HEK293 (cell line): ENCODE measurements at regions not wholly inside any gene's neighbourhood (a gene's known extent, or its start where the extent isn't known, plus 50 kb on each side); places are given as distances from the start of the nearest gene placed in this dataset.

Experiments used
- CTCF ChIA-PET: fragments of 350-600 bp; formaldehyde crosslinking; extraction: SDS; loops from one replicate; lab custom pipeline; 2021; ENCODE audit warnings: antibody characterized with exemption; lab: Yijun Ruan, JAX
- POLR2A ChIA-PET: fragments of 300-600 bp; formaldehyde crosslinking; extraction: SDS; loops from one replicate; lab custom pipeline; 2020; ENCODE audit warnings: antibody characterized with exemption, inconsistent platforms; lab: Yijun Ruan, JAX
- H3K27ac ChIP-seq: fragments of 200-500 bp; sonication (Bioruptor generic); 2 replicates; pipeline ENCODE4 v1.5.1; 2014; ENCODE audit warnings: low read depth, low read length, control low read depth, inconsistent platforms; ENCODE audit errors: extremely low read depth
- H3K36me3 ChIP-seq, 2 experiments: fragments of 200-500 bp in 1 of 2; sonication (Bioruptor generic) in 1 of 2; 1 replicate in 1 of 2; 2 replicates in 1 of 2; pipeline ENCODE4 v1.5.1; 2014 to 2017; ENCODE audit warnings: inconsistent platforms in 2 of 2, low read length in 2 of 2; ENCODE audit not compliant: control insufficient read depth in 2 of 2, insufficient read depth in 1 of 2
- H3K4me1 ChIP-seq: fragments of 200-500 bp; sonication (Bioruptor generic); 2 replicates; pipeline ENCODE4 v1.5.1; 2014; ENCODE audit warnings: mild to moderate bottlenecking, low read length, inconsistent platforms; ENCODE audit not compliant: control insufficient read depth, insufficient read depth
- H3K4me3 ChIP-seq: 2 replicates; pipeline ENCODE4 v1.5.1; 2011; ENCODE audit warnings: low read depth, mild to moderate bottlenecking, control low read depth, low read length, moderate library complexity
- H3K9me3 ChIP-seq: fragments of 200-500 bp; sonication (Bioruptor generic); 2 replicates; pipeline ENCODE4 v1.5.1; 2014; ENCODE audit warnings: low read depth, low read length, inconsistent platforms; ENCODE audit not compliant: control insufficient read depth, insufficient read depth
- ELK4 ChIP-seq: IDR thresholded peaks from 2 replicates; pipeline ENCODE4 v1.6.1; 2011; ENCODE audit warnings: mild to moderate bottlenecking, low read depth, low read length, borderline replicate concordance
- KLF7 ChIP-seq: fragments of 450-650 bp; formaldehyde crosslinking; IDR thresholded peaks from 2 replicates; pipeline ENCODE4 v1.5.1; 2016; ENCODE audit warnings: missing biosample characterization, missing genetic modification characterization, borderline replicate concordance
- PRDM1 ChIP-seq: fragments of 450-650 bp; formaldehyde crosslinking; IDR thresholded peaks from 2 replicates; pipeline ENCODE4; 2016; ENCODE audit warnings: missing biosample characterization, missing genetic modification characterization
- SCRT1 ChIP-seq: fragments of 450-650 bp; formaldehyde crosslinking; IDR thresholded peaks from 2 replicates; pipeline ENCODE4 v1.5.1; 2016; ENCODE audit warnings: missing biosample characterization, missing genetic modification characterization, borderline replicate concordance
- ZEB2 ChIP-seq: fragments of 450-650 bp; formaldehyde crosslinking; IDR thresholded peaks from 2 replicates; pipeline ENCODE4 v1.5.1; 2016; ENCODE audit warnings: missing biosample characterization, missing genetic modification characterization
- ZFP37 ChIP-seq: fragments of 450-650 bp; formaldehyde crosslinking; IDR thresholded peaks from 2 replicates; pipeline ENCODE4 v1.5.1; 2016; ENCODE audit warnings: missing biosample characterization, missing genetic modification characterization
- ZNF214 ChIP-seq: fragments of 450-650 bp; formaldehyde crosslinking; IDR thresholded peaks from 2 replicates; pipeline ENCODE4 v1.5.1; 2017; ENCODE audit warnings: missing biosample characterization, mild to moderate bottlenecking, missing genetic modification characterization, borderline replicate concordance
- ZNF292 ChIP-seq: fragments of 450-650 bp; formaldehyde crosslinking; IDR thresholded peaks from 2 replicates; pipeline ENCODE4 v1.5.1; 2016; ENCODE audit warnings: low read depth, missing biosample characterization, missing genetic modification characterization, borderline replicate concordance
- ZNF335 ChIP-seq: fragments of 450-650 bp; formaldehyde crosslinking; conservative IDR thresholded peaks from 2 replicates; pipeline ENCODE4 v1.5.1; 2016; ENCODE audit warnings: missing biosample characterization, missing genetic modification characterization
- ZNF366 ChIP-seq: fragments of 450-650 bp; formaldehyde crosslinking; conservative IDR thresholded peaks from 2 replicates; pipeline ENCODE4 v1.5.1; 2016; ENCODE audit warnings: missing biosample characterization, missing genetic modification characterization
- ZNF423 ChIP-seq: fragments of 450-650 bp; formaldehyde crosslinking; IDR thresholded peaks from 2 replicates; pipeline ENCODE4 v1.5.1; 2016; ENCODE audit warnings: missing biosample characterization, missing genetic modification characterization
- ZNF518A ChIP-seq: fragments of 450-650 bp; formaldehyde crosslinking; conservative IDR thresholded peaks from 2 replicates; pipeline ENCODE4 v1.5.1; 2016; ENCODE audit warnings: low read depth, missing biosample characterization, missing genetic modification characterization
- ZNF600 ChIP-seq: fragments of 450-650 bp; formaldehyde crosslinking; IDR thresholded peaks from 2 replicates; pipeline ENCODE4 v1.5.1; 2016; ENCODE audit warnings: missing biosample characterization, missing genetic modification characterization
- ZNF626 ChIP-seq: fragments of 450-650 bp; sonication (Bioruptor Pico); formaldehyde crosslinking; IDR thresholded peaks from 2 replicates; pipeline ENCODE4 v1.5.1; 2018; ENCODE audit warnings: missing biosample characterization, missing genetic modification characterization, inconsistent platforms
- ZNF704 ChIP-seq: fragments of 450-650 bp; formaldehyde crosslinking; IDR thresholded peaks from 2 replicates; pipeline ENCODE4 v1.5.1; 2016; ENCODE audit warnings: missing biosample characterization, missing genetic modification characterization
- ZSCAN23 ChIP-seq: fragments of 450-650 bp; formaldehyde crosslinking; IDR thresholded peaks from 2 replicates; pipeline ENCODE4 v1.5.1; 2016; ENCODE audit warnings: missing biosample characterization, missing genetic modification characterization
- TF ChIP-seq, protein P1 (sequence below): fragments of 450-650 bp; formaldehyde crosslinking; IDR thresholded peaks from 2 replicates; pipeline ENCODE4 v1.5.1; 2016; ENCODE audit warnings: missing biosample characterization, missing genetic modification characterization

GRCh38 chr2:59751214-59751613 lies 802.2 kb downstream of the BCL11A start (continued):
- TF ChIP-seq ZNF518A (tag by site-specific recombination), result peak; percentile 71

- H3K9me3 ChIP-seq, result no peaks in the 10 kb centered on the region
- CTCF ChIA-PET, result interaction anchor here (0.8 kb wide), 1 partner anchor 26 kb away, joined by 10 read pairs; no protein-coding TSS in a partner anchor
- H3K4me1 ChIP-seq, result no peaks in the 10 kb centered on the region
- TF ChIP-seq ZNF423 (tag by site-specific recombination) (no peak), KLF7 (tag by site-specific recombination) (no peak), ZNF292 (tag by site-specific recombination) (no peak), ZNF335 (tag by site-specific recombination) (no peak), ZNF366 (tag by site-specific recombination) (no peak), ZEB2 (no peak), ZNF600 (tag by site-specific recombination) (no peak), ZFP37 (tag by site-specific recombination) (no peak)
- TF ChIP-seq, protein P1, sequence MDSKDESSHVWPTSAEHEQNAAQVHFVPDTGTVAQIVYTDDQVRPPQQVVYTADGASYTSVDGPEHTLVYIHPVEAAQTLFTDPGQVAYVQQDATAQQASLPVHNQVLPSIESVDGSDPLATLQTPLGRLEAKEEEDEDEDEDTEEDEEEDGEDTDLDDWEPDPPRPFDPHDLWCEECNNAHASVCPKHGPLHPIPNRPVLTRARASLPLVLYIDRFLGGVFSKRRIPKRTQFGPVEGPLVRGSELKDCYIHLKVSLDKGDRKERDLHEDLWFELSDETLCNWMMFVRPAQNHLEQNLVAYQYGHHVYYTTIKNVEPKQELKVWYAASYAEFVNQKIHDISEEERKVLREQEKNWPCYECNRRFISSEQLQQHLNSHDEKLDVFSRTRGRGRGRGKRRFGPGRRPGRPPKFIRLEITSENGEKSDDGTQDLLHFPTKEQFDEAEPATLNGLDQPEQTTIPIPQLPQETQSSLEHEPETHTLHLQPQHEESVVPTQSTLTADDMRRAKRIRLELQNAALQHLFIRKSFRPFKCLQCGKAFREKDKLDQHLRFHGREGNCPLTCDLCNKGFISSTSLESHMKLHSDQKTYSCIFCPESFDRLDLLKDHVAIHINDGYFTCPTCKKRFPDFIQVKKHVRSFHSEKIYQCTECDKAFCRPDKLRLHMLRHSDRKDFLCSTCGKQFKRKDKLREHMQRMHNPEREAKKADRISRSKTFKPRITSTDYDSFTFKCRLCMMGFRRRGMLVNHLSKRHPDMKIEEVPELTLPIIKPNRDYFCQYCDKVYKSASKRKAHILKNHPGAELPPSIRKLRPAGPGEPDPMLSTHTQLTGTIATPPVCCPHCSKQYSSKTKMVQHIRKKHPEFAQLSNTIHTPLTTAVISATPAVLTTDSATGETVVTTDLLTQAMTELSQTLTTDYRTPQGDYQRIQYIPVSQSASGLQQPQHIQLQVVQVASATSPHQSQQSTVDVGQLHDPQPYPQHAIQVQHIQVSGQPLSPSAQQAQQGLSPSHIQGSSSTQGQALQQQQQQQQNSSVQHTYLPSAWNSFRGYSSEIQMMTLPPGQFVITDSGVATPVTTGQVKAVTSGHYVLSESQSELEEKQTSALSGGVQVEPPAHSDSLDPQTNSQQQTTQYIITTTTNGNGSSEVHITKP (tag by site-specific recombination), result no peak
- TF ChIP-seq, all 188 proteins: peak for 0
- Histone ChIP-seq H3K36me3 (no peaks in the 10 kb centered on the region), H3K27ac (no peak overlapping the region), H3K4me3 (no peak overlapping the region)
- POLR2A ChIA-PET, result no interaction called here
These were observed 807.2 kb downstream of the BCL11A start for GRCh38 chr2:59746291-59746690.

DNA sequence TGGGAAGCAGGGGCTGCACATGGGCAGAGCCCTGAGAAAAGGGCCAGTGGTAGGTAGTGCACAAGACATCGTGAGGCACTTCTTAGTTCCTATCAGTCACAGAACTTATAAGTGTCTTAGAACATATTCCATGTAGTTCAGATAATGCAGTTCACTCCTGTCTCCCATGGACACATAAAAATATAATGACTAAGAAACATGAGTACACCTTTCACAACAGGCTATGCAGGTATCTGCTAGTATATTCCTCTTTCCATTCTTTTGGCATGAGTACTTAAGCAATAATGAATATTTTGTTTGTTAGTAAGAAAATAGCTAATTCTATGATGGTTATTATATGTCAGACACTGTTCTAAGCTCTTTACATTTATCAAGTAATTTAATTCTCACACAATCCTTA lies 808.4 kb downstream of the BCL11A start:
- CTCF ChIA-PET, result no interaction called here
- TF ChIP-seq ZNF626 (no peak), SCRT1 (tag by site-specific recombination) (no peak), ELK4 (no peak), PRDM1 (tag by site-specific recombination) (no peak), ZNF214 (tag by site-specific recombination) (no peak), ZSCAN23 (no peak), ZNF704 (tag by site-specific recombination) (no peak)
- TF ChIP-seq, all 188 proteins: peak for 0

More for the DNA sequence above, 808.4 kb downstream of the BCL11A start:
- Histone ChIP-seq H3K27ac (no peak overlapping the region), H3K36me3 (no peaks in the 10 kb centered on the region), H3K4me1 (no peaks in the 10 kb centered on the region), H3K9me3 (no peaks in the 10 kb centered on the region), H3K4me3 (no peak overlapping the region)
- POLR2A ChIA-PET, result no interaction called here
